GM19463 (cell line): ENCODE measurements at regions not wholly inside any gene's neighbourhood (a gene's known extent, or its start where the extent isn't known, plus 50 kb on each side); places are given as distances from the start of the nearest gene placed in this dataset.
"Not testable (repeated sequence)": the region's sequence is repeated elsewhere in the genome, so short reads cannot be mapped to it uniquely, and the experiment has no call there.

Source experiments
- ATAC-seq: cut with Tn5 transposase; IDR thresholded peaks from one replicate; pipeline ENCODE4 v1.9.1; 2021; ENCODE audit warnings: mild to moderate bottlenecking, moderate library complexity; ENCODE audit not compliant: unreplicated experiment

DNA sequence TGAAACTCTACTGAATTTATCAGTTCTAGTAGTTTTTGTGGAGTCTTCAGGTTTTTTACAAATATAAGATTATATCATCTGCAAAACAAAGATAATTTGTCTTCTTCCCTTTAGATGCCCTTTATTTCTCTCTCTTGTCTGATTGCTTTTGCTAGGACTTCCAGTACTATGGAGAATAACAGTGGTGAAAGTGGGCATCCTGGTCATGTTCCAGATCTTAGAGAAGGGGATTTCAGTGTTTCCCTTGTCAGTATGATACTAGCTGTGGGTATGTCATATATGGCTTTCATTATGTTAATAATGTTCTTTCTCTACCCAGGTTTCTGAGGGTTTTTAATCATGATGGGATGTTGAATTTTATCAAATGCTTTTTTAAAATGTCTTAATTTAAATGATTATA, 158.1 kb upstream of the TPTE start:
- ATAC-seq = not testable (repeated sequence)

DNA sequence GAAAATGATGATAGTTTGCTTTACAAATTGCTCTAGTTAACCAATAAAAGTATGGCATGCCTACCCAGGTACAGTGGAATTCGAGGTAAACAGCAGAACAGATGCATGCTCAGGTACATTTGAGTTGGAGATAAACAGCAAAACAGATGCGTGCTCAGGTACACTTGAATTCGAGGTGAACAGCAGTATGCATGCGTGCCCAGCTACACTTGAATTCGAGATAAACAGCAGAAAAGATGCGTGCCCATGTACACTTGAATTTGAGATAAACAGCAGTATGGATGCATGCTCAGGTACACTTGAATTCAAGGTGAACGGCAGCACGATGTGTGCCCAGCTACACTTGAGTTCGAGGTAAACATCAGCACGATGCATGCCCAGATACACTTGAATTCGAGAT, 155.2 kb upstream of the TPTE start:
- not testable (repeated sequence) for ATAC-seq

DNA sequence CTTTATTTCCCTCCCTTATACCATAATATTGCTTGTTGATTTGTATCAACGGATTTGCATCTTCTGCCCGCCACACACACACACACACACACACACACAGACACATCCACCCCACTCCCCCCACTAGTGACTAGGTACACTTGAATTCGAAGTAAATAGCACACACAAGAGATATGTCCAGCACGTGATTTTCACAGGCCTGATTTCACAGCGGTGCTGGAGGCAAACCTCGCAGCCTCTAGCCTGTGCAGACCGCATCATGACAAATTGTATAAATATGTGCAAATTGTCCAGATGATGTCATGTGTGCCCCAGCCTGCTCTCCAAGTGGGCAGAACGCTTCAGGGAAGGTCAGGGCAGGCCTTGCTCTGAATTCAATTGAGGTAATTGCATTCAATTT, 153.8 kb upstream of the TPTE start:
- ATAC-seq = not testable (repeated sequence)

DNA sequence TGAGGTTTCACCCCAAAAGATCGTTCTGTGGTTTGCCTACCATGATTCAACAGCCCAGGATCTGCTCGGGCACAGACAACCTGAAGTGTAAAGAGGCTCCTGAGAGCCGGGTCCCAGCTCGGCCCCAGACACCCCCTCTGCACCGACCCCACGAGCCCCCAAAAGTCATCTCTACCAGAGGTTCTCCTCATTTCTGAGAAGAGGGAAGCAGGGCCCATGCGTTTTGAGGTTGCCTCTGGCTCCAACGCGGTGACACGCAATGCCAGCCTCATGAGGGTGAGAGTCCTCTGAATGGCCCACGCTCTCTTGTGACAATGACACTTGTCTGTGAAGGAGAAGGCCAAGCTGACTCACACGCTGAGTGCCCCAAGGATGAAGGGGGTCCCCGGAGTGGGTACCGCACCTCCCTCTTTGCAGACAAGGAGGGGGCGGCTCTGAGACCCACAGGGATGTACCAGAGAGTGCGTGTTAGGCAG, 153.0 kb upstream of the TPTE start:
- ATAC-seq = not testable (repeated sequence)

DNA sequence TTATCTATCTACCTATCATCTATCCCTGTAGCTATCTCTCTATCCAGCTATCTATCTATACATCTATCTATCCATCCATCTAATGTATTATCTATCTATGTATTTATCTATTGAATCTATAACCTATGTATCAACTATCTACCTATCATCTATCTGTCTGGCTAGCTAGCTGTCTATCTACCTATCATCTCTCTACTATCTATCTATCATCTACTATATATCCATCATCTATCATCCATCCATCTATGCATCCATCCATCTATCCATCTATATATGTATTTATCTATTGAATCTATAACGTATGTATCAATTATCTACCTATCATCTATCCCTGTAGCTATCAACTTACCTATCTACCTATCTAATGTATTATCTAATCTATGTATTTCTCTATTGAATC, 152.1 kb upstream of the TPTE start:
- not testable (repeated sequence) for ATAC-seq

DNA sequence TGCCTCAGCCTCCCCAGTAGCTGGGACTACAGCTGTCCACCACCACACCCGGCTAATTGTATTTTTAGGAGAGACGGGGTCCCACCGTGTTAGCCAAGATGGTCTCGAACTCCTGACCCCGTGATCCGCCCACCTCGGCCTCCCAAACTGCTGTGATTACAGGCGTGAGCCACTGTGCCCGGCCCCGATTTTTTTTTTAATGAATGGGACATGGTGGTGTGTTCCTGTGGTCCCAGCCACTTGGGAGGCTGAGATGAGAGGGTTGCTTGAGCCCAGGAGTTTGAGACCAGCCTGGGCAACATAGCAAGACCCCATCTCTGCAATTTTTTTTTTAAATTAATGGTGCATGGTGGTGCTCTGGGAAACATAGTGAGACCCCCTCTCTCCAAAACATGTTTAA, 143.6 kb upstream of the TPTE start:
- not testable (repeated sequence) for ATAC-seq

DNA sequence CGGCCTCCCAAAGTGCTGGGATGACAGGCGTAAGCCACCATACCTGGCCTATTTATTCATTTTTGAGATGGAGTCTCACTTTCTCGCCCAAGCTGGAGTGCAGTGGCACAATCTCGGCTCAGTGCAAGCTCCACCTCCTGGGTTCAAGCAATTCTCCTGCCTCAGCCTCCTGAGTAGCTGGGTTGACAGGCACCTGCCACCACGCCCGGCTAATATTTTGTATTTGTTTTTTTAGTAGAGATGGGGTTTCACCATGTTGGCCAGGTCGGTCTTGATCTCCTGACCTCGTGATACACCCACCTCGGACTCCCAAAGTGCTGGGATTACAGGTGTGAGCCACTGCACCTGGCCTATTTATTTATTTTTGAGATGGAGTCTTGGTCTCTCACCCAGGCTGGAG, 141.6 kb upstream of the TPTE start:
- ATAC-seq = not testable (repeated sequence)

DNA sequence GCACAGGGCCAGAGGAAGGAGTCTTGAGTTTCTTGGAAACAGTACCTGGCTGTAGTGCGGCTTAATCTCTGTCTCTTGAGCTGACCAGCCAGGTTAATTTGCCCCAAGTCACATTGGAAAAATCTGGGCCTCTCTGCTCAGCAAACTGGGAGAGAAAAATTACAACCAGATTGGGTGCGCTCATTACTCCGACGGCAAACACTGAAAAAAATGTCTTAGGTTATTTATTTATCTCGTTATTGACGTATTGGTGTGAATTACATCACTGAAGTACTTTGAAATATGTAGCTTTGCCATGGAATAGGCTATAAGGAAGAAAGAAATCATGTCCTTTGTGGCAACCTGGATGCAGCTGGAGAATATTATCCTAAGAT, 139.7 kb upstream of the TPTE start:
- not testable (repeated sequence) for ATAC-seq

DNA sequence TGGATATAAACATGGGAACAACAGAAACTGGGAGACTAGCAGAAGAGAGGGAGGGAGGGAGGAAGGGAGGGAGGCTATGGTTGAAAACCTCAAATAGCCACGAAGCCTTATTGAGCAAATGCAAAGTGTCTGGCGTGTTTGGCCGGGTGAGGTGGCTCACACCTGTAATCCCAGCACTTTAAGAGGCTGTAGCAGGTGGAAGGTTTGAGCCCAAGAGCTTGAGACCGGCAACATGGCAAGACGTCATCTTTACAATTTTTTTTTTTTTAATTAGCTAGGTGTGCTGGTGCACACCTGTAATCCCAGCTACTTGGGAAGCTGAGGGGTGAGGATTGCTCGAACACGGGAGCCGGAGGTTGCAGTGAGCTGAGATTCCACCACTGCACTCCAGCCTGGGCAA, 139.2 kb upstream of the TPTE start:
- ATAC-seq = not testable (repeated sequence)

DNA sequence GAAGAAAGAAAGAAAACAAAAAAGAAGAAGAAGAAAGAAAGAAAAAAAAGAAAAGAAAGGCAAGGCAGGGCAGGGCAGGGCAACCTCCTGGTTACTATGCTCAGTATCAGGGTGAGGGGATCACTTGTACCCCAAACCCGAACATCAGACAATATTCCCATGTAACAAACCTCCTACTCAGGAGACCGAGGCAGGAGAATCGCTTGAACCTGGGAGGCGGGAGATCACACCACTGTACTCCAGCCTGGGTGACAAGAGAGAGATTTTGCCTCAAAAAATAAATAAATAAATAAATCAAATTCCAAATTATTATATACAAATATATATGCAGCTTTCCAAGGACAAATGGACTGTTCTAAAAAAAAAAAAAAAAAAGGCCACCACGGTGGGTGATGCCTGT, 138.8 kb upstream of the TPTE start:
- not testable (repeated sequence) for ATAC-seq

DNA sequence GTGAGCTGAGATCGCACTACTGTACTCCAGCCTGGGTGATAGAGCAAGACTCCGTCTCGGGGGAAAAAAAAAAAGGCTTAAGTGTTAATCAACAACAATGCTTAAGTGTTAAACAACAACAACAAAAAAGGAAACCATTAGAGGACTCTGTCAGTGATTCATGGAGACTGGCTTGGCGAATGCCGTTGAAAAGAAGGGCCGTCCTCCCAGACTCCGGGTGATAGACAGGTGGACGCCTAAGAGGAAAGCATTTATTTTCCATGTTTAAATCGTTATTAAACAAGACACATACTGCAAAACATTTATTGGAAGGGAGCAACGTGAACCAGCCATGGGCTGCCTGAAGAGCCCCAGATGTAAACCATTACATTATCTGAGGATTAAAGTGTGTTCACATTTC, 137.8 kb upstream of the TPTE start:
- ATAC-seq = not testable (repeated sequence)

DNA sequence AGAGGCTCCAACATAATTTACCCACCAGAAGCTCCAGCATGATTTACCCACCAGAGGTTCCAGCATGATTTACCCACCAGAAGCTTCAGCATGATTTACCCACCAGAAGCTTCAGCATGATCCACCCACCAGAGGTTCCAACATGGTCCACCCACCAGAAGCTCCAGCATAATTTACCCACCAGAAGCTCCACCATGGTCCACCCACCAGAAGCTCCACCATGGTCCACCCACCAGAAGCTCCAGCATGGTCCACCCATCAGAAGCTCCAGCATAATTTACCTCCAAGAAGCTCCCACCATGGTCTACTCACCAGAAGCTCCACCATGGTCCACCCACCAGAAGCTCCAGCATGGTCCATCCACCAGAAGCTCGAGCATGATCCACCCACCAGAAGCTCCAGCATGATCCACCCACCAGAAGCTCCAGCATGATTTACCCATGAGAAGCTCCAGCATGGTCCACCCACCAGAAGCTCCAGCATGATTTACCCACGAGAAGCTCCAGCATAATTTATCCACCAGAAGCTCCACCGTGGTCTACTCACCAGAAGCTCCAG, 137.0 kb upstream of the TPTE start:
- ATAC-seq = not testable (repeated sequence)

DNA sequence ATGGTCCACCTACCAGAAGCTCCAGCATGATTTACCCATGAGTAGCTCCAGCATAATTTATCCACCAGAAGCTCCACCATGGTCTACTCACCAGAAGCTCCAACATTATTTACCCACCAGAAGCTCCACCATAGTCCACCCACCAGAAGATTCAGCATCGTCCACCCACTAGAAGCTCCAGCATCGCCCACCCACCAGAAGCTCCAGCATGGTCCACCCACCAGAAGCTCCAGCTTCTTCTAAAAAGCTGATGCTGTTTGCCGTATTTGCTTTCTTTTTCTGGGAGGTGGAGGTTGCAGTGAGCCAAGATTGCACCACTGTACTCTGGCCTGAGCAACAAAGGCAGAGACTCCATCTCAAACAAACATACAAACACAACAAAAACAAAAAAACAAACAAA, 136.2 kb upstream of the TPTE start:
- not testable (repeated sequence) for ATAC-seq

DNA sequence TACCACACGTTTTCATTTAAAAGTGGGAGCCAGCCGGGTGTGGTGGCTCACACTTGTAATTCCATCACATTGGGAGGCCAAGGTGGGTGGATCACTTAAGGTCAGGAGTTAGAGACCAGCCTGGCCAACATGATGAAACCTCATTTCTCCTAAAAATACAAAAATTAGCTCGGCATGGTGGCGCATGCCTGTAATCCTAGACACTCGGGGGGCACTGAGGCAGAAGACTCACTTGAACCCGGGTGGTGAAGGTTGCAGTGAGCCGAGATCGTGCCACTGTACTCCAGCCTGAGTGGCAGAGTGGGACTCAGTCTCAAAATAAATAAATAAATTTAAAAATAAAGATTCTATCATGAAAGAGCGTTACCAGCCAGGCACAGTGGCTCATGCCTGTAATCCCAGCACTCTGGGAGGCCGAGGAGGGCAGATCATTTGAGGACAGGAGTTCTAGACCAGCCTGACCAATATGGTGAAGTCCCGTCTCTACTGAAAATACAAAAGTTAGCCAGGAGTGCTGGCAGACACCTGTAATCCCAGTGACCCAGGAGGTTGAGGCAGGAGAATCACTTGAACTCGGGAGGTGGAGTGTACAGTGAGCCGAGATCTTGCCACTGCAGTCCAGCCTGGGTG, 135.4 kb upstream of the TPTE start:
- ATAC-seq = not testable (repeated sequence)

DNA sequence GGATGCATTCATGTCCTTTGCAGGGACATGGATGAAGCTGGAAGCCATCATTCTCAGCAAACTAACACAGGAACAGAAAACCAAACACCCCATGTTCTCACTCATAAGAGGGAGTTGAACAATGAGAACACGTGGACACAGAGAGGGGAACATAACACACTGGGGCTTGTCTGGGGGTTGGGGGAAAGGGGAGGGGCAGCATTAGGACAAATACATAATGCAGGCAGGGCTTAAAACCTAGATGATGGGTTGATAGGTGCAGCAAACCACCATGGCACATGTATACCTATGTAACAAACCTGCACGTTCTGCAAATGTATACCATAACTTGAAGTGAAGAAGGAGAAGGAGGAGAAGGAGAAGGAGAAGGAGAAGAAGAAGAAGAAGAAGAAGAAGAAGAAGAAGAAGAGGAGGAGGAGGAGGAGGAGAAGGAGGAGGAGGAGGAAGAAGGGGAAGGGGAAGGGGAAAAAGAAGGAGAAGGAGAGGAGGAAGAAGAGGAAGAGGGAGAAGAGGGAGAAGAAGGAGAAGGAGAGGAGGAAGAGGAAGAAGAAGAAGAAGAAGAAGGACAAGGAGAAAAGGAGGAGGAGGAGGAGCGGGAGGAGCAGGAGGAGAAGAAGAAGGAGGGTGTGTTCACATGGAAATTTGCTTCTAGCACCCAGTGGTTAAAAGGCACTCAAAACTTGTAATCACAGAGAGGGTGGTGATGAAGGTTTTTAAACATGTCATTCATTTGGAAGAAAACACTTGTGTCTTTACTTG, 133.5 kb upstream of the TPTE start:
- ATAC-seq = not testable (repeated sequence)

DNA sequence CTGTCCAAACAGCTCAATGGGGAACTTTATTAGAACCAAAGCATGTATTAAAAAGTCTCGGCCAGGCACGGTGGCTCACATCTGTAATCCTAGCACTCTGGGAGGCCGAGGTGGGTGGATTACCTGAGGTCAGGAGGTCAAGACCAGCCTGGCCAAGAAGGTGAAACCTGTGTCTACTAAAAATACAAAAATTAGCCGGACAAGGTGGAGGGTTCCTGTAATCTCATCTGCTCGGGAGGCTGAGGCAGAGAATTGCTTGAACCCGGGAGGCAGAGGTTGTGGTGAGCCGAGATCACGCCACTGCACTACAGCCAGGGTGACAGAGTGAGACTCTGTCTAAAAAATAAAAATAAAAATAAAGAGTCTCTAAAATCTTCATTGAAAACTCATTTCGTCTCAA, 132.8 kb upstream of the TPTE start:
- ATAC-seq = not testable (repeated sequence)

DNA sequence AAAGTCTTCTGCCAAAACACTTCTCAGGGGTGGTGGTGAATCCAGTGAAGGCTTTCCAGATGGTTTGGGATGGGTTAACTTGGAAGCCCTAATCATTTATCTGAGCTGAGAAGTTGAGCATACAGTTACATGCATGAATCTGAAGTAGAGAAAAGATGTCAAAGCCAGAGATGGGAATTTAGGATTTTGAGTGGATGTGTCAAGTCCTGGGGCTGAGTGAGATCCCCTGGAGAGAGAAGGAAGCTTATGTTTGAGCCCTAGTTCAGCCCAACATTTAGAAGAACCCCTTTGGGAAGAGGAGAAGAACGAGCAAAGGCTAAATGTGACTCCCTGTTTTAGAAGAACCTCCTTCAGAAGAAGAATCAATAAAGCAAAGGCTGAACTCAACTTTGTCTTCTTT, 129.1 kb upstream of the TPTE start:
- ATAC-seq = not testable (repeated sequence)

DNA sequence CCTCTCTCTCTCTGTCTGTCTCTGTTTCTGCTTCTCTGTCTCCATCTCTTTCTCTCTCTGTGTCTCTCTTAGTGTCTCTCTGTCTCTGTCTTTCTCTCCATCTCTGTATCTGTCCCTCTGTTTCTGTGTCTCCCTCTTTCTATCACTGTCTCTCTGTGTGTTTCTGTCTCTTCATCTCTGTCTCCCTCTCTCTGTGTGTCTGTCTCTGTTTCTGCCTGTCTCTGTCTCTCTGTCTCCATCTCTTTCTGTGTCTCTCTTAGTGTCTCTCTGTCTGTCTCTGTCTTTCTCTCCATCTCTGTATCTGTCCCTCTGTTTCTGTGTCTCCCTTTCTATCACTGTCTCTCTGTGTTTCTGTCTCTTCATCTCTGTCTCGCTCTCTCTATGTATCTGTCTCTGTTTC, 125.4 kb upstream of the TPTE start:
- not testable (repeated sequence) for ATAC-seq

DNA sequence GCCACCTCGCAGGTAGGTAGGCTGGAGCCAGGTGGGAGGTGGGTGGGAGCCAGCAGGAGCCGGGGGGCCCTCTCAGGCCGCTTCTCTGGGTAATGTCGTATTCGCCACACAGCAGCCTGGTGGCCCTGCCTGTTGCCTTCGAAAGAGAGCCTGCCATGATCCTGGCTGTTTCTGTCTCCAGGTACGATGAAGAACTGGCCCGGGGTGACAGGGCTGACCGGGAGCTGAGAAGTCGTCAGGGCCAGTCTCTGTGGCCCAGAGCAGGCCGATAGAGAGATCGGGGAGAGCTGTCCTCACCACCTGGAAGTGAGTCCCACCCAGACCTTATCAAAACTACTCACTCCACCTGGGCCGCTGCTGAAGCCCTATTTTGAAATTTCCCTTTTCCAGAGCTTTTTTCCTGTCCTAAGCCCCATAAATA, 123.9 kb upstream of the TPTE start:
- ATAC-seq = not testable (repeated sequence)

DNA sequence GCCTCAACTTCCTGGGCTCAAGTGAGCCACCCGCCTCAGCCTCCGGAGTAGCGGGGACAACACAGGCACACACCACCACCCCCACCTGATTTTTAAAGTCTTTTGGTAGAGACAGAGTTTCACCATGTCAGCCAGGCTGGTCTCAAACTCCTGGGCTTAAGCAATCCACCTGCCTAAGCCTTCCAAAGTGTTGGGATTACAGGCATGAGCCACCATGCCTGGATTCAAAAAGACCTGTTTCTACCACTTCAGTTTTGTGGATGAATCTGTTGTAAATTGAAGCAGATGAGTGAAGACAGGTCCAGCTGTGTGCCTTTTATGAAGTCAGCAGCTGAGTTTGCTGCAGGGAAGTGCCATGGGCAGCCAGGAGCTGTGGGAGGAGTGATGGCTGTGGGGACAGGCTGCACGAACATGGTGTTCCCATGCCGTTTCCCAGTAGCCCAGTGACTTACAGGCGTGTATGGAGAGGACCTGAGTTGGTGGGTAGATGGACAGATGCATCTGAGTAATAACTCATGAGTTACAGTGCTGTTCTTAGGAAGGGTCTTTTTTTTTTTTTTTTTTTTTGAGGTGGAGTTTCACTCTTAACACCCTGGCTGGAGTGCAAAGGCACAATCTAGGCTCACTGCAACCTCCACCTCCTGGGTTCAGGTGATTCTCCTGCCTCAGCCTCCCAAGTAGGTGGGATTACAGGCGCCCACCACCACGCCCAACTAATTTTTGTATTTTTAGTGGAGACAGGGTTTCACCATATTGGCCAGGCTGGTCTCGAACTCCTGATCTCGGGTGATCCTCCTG, 122.5 kb upstream of the TPTE start:
- ATAC-seq = not testable (repeated sequence)
